OCI-LY7 (cell line): ENCODE measurements at regions not wholly inside any gene's neighbourhood (a gene's known extent, or its start where the extent isn't known, plus 50 kb on each side); places are given as distances from the start of the nearest gene placed in this dataset.

Source experiments
- BruUV-seq: library from RNA; stranded (reverse); fragments of 400-500 nt; replicated peaks from 2 replicates; lab custom pipeline; 2021; lab: Mats Ljungman, UMichigan
- CTCF ChIA-PET: fragments of 300-600 bp; sonication (Branson Sonifier 250); formaldehyde crosslinking; loops from one replicate; lab custom pipeline; 2022; ENCODE audit warnings: antibody characterized with exemption; ENCODE audit not compliant: unreplicated experiment; lab: Charles Lee
- POLR2A ChIA-PET: fragments of 300-600 bp; sonication (Branson Sonifier 250); formaldehyde crosslinking; loops from one replicate; lab custom pipeline; 2022; ENCODE audit warnings: antibody characterized with exemption; lab: Charles Lee
- DNase-seq: peaks from one replicate; pipeline ENCODE4 v3.0.0-alpha.2; 2015; ENCODE audit warnings: low spot score
- H2AFZ ChIP-seq: fragments of 200-600 bp; sonication (generic), shearing (Covaris generic); 2 replicates; pipeline ENCODE4 v1.6.1; 2014; ENCODE audit warnings: mild to moderate bottlenecking, antibody characterized with exemption, low read length, moderate library complexity
- H3K27ac ChIP-seq: fragments of 200-600 bp; sonication (generic); 2 replicates; pipeline ENCODE4 v1.5.1; 2014; ENCODE audit warnings: mixed run types, low read depth, mild to moderate bottlenecking, moderate library complexity, low read length, inconsistent platforms; ENCODE audit not compliant: poor library complexity, severe bottlenecking
- H3K36me3 ChIP-seq: fragments of 200-600 bp; sonication (generic); 2 replicates; pipeline ENCODE4 v1.6.1; 2014; ENCODE audit warnings: mild to moderate bottlenecking, antibody characterized with exemption, low read length, moderate library complexity, mixed read lengths; ENCODE audit not compliant: insufficient read depth
- H3K4me1 ChIP-seq: fragments of 200-600 bp; sonication (generic); 2 replicates; pipeline ENCODE4 v1.5.1; 2014; ENCODE audit warnings: mild to moderate bottlenecking, low read length; ENCODE audit not compliant: insufficient read depth, poor library complexity, severe bottlenecking
- H3K4me2 ChIP-seq: fragments of 200-600 bp; sonication (generic); 2 replicates; pipeline ENCODE4 v1.6.1; 2014; ENCODE audit warnings: mild to moderate bottlenecking, low read length
- H3K4me3 ChIP-seq: fragments of 200-600 bp; sonication (generic); 2 replicates; pipeline ENCODE4 v1.5.1; 2014; ENCODE audit warnings: mild to moderate bottlenecking, low read depth, low read length; ENCODE audit not compliant: poor library complexity, severe bottlenecking
- H3K79me2 ChIP-seq: fragments of 200-600 bp; sonication (generic); 2 replicates; pipeline ENCODE4 v1.6.1; 2016; ENCODE audit warnings: low read depth, mild to moderate bottlenecking, low read length, moderate library complexity, mixed read lengths; ENCODE audit not compliant: insufficient read depth
- H3K9me2 ChIP-seq: fragments of 200-600 bp; sonication (generic); 2 replicates; pipeline ENCODE4 v1.6.1; 2016; ENCODE audit warnings: mild to moderate bottlenecking, low read length, mixed read lengths; ENCODE audit not compliant: insufficient read depth
- H3K9me3 ChIP-seq: fragments of 200-600 bp; sonication (generic); 2 replicates; pipeline ENCODE4 v1.6.1; 2014; ENCODE audit warnings: mild to moderate bottlenecking, mixed run types, low read length, mixed read lengths
- H4K20me1 ChIP-seq: fragments of 200-600 bp; sonication (generic); 2 replicates; pipeline ENCODE4 v1.6.1; 2014; ENCODE audit warnings: mild to moderate bottlenecking, antibody characterized with exemption, low read length, moderate library complexity, mixed read lengths; ENCODE audit not compliant: insufficient read depth
- CTCF ChIP-seq: fragments of 200-600 bp; sonication (generic); conservative IDR thresholded peaks from 2 replicates; pipeline ENCODE4 v1.5.1; 2014; ENCODE audit warnings: mild to moderate bottlenecking, antibody characterized with exemption, low read length, moderate library complexity, mixed read lengths
- EZH2phosphoT487 ChIP-seq: fragments of 200-600 bp; sonication (generic); IDR thresholded peaks from 2 replicates; pipeline ENCODE4 v1.6.1; 2018; ENCODE audit warnings: low read depth, borderline replicate concordance, mild to moderate bottlenecking, mixed run types, antibody characterized with exemption, low read length, moderate library complexity, mixed read lengths
- intact Hi-C: fragments of 100-400 bp; cut with micrococcal nuclease; formaldehyde crosslinking; loops from one replicate; pipeline ENCODE4 v1.10.0; 2022; ENCODE audit not compliant: unreplicated experiment

GRCh38 chr17:74149597-74150427 lies 53.7 kb upstream of the RPL38 start:
- Histone ChIP-seq H2AFZ (no peak overlapping the region), H3K27ac (no peak overlapping the region), H3K79me2 (no peaks in the 10 kb centered on the region), H4K20me1 (no peaks in the 10 kb centered on the region), H3K4me2 (no peak overlapping the region), H3K4me1 (no peaks in the 10 kb centered on the region), H3K9me2 (no peaks in the 10 kb centered on the region), H3K9me3 (no peaks in the 10 kb centered on the region), H3K36me3 (no peaks in the 10 kb centered on the region), H3K4me3 (no peak overlapping the region)
- intact Hi-C loops, result no loop called here
- no peak for TF ChIP-seq CTCF
- TF ChIP-seq EZH2phosphoT487, result no peak
- BruUV-seq, result no TSS peak
- POLR2A ChIA-PET, result no interaction called here
- CTCF ChIA-PET, result no interaction called here
- DNase-seq, result no peak

- TF ChIP-seq CTCF (no peak), EZH2phosphoT487 (no peak)
- POLR2A ChIA-PET, result no interaction called here
- Histone ChIP-seq H3K79me2 (no peaks in the 10 kb centered on the region), H3K4me3 (no peak overlapping the region), H3K36me3 (no peaks in the 10 kb centered on the region), H4K20me1 (no peaks in the 10 kb centered on the region), H3K27ac (no peak overlapping the region), H3K9me2 (no peaks in the 10 kb centered on the region), H3K4me2 (no peak overlapping the region), H2AFZ (no peak overlapping the region), H3K4me1 (no peaks in the 10 kb centered on the region), H3K9me3 (no peaks in the 10 kb centered on the region)
- intact Hi-C loops, result no loop called here
- no peak for DNase-seq
- CTCF ChIA-PET, result no interaction called here
- BruUV-seq, result no TSS peak
Measured at GRCh38 chr17:74150428-74151025, 53.0 kb upstream of the RPL38 start.
